K562 (cell line): ENCODE measurements at regions not wholly inside any gene's neighbourhood (a gene's known extent, or its start where the extent isn't known, plus 50 kb on each side); places are given as distances from the start of the nearest gene placed in this dataset.

Experiments used
- ARHGAP35 ChIP-seq: fragments of 450-650 bp; IDR thresholded peaks from 2 replicates; pipeline ENCODE4 v1.6.1; 2018; ENCODE audit not compliant: partially characterized antibody
- CTBP1 ChIP-seq: fragments of 450-650 bp; IDR thresholded peaks from 2 replicates; pipeline ENCODE4 v1.6.1; 2016; ENCODE audit warnings: borderline replicate concordance
- GABPB2 ChIP-seq: fragments of 250-450 bp; sonication (Bioruptor Pico); conservative IDR thresholded peaks from 2 replicates; pipeline ENCODE4 v1.5.1; 2021; ENCODE audit warnings: mild to moderate bottlenecking
- HNRNPL ChIP-seq: fragments of 200-400 bp; formaldehyde crosslinking; IDR thresholded peaks from 2 replicates; pipeline ENCODE4 v1.6.1; 2017; ENCODE audit warnings: low read depth, mild to moderate bottlenecking, low read length
- RBFOX2 ChIP-seq: fragments of 200-400 bp; formaldehyde crosslinking; IDR thresholded peaks from 2 replicates; pipeline ENCODE4 v1.6.1; 2017; ENCODE audit warnings: low read depth, mild to moderate bottlenecking, low read length, moderate library complexity
- REST ChIP-seq, 2 experiments: fragments of 450-650 bp; formaldehyde crosslinking in 1 of 2; IDR thresholded peaks; 2 replicates each; pipeline versions ENCODE4 v1.4.0 to v1.6.1; 2014 to 2020; ENCODE audit warnings: mild to moderate bottlenecking in 2 of 2, borderline replicate concordance in 1 of 2, low read depth in 1 of 2

- TF ChIP-seq REST (IDR thresholded peaks at IDR 0.05; ENCODE audit: borderline replicate concordance) (no peak), REST (CRISPR knock-in tag; IDR thresholded peaks at IDR 0.05; ENCODE audit: low read depth) (no peak), ARHGAP35 (no peak), HNRNPL (no peak), RBFOX2 (no peak), GABPB2 (CRISPR knock-in tag) (no peak), CTBP1 (no peak)
- TF ChIP-seq, all 486 proteins: peak for 0
Measured at GRCh38 chr6:165976684-165977083, 191.0 kb downstream of the TBXT start (continued).
